Hindlimb muscle (tissue), 1 donor: ENCODE measurements at regions not wholly inside any gene's neighbourhood (a gene's known extent, or its start where the extent isn't known, plus 50 kb on each side); places are given as distances from the start of the nearest gene placed in this dataset.
"Not testable (repeated sequence)": the region's sequence is repeated elsewhere in the genome, so short reads cannot be mapped to it uniquely, and the experiment has no call there.

Experiments
- DNase-seq: peaks from one replicate; pipeline ENCODE4 v3.0.0-alpha.2; 2013

DNA sequence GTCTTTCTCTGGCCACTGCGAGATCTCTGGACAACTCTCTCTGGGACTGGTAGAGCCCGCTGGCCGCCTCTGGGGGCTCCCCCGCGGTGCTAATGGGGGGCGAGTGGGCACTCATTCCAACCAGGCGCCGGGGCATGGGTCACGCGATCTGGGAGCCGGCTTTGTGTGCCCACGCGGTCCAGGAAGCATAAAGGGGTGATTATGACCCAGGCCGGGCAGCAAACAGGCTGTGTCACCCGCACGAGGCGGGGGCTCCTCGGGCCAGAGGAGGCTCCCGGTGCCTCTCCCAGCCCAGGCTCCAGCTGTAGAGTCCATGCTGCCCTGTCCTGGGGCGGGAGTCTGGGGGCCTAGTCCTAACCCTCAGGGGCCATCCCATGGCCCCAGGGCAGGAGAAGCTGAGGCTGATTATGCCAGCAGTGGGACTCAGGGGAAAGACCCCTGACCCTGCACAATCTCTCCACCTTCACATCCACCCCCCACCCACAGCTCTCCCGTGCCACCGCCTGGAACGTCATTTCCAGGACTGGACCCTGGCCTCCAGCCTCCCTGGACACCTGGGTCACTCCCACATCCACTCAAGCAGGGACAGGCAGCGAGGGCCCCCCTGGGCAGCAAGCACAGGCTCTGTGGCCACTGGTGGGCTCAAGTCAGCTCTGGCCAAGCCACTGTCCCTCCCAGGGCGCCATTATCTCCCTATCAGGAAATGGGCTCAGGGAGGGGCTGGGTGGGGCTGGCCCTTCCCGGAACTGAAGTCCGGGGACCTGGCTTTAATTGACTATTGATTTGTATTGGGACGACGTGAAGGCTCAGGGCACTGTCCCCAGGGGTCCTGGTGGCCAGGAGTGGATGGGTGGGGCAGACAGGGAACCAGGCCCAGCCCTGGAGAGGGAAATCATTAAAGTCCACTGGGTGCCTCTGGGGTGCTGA, 50.0 kb downstream of the PTPRS start:
- no peak for DNase-seq

GRCh38 chr19:5289060-5289990, 51.3 kb downstream of the PTPRS start:
- no peak for DNase-seq

- no peak for DNase-seq
Measured at GRCh38 chr19:5288347-5288739, 52.3 kb downstream of the PTPRS start.

GRCh38 chr19:5287066-5287465, 53.5 kb downstream of the PTPRS start:
- DNase-seq = no peak

GRCh38 chr19:5286465-5287029, 54.1 kb downstream of the PTPRS start:
- DNase-seq = no peak

DNA sequence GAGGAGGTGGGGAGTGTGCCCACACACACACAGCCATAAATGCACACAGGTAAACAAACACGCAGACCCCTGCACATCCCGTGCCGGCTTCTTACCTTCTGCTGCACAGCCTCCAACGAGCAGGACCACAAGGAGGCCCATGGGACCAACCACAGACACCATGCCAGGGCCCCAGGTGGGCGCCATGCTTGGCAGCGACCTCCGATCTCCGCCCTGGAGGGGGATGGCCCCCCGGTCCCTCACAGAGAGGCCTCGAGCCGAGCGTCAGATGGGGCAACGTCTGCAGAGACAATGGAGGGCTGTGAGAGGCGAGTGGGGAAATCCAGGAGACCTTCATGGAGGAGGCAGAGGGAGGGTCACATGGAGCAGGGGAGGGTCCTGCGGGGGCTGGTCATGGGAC, 54.7 kb downstream of the PTPRS start:
- DNase-seq = no peak

DNA sequence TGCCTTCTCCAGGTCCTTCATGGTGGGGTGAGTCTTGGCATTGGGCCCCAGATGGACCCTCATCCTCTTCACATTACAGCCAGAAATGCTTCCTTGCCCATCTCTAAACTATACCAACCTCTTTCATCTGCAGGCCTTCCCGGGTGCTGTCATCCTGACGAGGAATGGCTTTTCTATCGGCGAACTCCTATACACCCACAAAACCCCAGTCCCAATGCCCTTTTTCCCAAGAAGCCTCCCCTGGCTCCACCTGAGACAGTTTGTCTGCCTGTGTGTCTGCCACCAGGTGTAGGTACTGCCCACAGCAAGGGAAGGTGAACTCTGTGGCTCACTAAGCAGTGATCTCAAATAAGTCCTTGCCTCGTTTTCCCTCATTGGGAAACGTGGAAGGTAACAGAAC, 55.3 kb downstream of the PTPRS start:
- DNase-seq = no peak

- no peak for DNase-seq
Measured at GRCh38 chr19:5282901-5283300, 57.7 kb downstream of the PTPRS start.

GRCh38 chr19:5281588-5281987, 59.0 kb downstream of the PTPRS start:
- peak; percentile 65 for DNase-seq

DNA sequence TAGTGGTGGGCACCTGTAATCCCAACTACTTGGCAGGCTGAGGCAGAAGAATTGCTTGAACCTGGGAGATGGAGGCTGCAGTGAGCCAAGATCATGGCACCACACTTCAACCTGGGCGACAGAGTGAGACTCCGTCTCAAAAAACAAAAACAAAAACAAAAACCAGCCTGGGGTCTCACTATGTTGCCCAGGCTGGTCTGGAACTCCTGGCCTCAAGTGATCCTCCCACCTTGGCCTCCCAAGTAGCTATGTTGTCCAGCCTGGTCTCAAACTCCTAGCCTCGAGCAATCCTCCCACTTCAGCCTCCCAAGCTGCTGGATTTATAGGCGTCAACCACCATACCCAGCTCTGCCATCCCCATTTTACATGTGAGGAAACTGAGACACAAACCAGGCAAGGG, 64.9 kb downstream of the PTPRS start:
- not testable (repeated sequence) for DNase-seq

GRCh38 chr19:5273782-5274181, 66.8 kb downstream of the PTPRS start:
- no peak for DNase-seq

DNA sequence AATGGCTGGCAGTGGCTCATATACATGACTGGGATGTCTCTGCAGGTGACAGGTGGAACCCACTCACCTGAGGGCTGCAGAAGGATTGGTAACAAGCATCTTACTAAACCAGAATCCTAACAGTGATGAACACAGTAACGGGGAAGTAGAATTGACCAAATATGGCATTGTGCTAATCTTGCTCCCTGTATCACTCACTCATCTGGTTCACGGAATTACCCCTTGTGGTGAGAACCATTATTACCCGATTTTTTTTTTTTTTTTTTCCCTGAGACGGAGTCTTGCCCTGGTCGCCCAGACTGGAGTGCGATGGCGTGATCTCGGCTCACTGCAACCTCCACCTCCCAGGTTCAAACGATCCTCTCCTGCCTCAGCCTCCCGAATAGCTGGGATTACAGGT, 69.5 kb downstream of the PTPRS start:
- DNase-seq = no peak

DNA sequence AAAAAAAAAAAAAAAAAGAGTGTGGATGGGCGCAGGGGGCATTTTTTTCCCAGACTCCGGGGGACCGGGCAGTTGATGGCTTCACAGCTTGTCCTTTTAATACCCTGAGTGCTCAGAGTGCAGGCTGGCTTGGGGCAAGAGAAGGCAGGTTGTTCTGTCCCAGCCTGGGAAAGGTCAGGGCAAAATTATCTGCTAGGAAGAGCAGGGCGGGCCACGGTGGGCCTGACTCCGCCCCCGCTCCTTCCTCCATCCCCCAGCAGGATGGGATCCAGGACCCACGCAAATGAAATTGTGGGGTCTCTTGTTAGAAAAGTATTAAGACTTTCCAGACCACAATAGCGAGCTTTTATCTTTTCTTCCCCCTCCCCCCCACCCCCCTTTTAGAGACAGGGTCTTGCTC, 70.7 kb downstream of the PTPRS start:
- DNase-seq = no peak

- no peak for DNase-seq
Measured at GRCh38 chr19:5269279-5269678, 71.3 kb downstream of the PTPRS start.

GRCh38 chr19:5268801-5269200, 71.8 kb downstream of the PTPRS start:
- no peak for DNase-seq

GRCh38 chr19:5265260-5265659, 75.4 kb downstream of the PTPRS start:
- DNase-seq = no peak

DNA sequence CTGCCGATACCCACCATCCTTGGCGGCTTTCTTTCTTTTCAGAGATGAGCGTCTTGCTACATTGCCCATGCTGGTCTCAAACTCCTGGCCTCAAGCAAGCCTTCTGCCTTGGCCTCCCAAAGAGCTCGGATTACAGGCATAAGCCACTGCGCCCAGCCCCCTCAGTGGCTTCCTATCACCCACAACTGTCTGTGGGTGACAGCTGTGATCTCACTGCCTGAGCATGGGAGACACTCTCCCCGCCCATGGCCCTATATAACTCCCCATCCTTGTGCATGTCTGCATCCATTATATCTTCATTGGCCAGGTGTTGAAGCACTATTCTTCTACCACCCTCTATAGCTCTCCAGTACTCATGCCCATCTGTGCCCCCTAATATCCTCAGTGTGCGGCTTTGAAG, 76.2 kb downstream of the PTPRS start:
- DNase-seq = no peak

GRCh38 chr19:5263615-5264014, 77.0 kb downstream of the PTPRS start:
- DNase-seq = no peak

DNA sequence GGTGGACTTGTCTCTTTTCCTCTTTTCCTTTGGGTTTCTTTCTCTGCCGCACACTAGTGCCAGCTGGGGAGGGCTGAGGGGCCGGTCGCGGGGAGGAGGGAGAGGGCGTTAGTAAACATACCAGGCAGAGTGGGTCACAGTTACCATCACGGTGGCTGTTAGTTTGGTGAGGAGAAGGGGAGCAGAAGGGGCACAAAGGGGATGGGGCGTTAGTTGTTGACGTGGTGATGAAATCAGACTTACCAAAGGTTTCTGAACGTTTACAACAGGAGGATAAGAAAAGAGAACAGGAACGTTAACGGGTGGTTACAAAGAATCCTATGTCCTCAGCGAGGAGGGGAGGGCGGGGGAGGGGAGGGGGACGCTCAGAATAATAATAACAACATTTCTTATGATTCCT, 77.9 kb downstream of the PTPRS start:
- DNase-seq = no peak

DNA sequence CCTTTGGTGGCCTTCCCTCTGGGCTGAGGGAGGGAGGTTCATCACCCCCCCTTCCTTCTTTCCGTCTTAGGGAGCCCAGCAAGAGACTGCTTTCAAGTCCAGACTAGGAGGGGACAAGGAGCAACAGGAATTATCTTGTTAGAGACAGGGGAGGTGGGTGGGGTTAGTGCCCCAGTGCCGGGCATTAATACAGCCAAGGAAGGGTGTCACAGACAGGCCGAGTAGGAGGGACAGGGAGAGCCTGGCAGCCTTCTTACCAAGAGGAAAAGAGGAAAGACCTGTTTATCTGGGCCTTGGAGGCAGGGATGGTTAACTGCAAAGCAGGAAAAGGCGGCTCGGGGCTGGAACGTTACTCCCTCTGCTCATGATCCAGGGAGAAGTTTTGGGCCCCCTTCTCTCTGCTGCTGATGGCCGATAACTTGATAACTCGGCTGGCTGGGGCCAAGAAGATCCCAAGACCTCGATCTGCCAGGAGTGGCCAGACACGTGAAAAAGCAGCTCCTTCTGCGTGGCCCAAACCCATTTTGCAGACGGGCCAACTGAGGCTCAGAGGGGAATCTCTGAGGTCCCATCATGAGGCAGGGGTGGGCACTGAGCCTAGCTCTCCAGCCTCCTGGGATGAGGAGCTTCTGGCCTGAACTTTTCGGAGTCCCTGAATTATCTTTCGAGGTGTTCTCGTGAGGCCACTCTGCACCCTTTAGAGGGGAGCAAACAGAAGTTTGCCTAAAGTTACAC, 79.3 kb downstream of the PTPRS start:
- no peak for DNase-seq

GRCh38 chr19:5260381-5260967, 80.1 kb downstream of the PTPRS start:
- no peak for DNase-seq

- no peak for DNase-seq
Measured at GRCh38 chr19:5259750-5260149, 80.9 kb downstream of the PTPRS start.
